Naive thymus-derived CD8-positive, alpha-beta T cell (primary cell): ENCODE measurements at regions not wholly inside any gene's neighbourhood (a gene's known extent, or its start where the extent isn't known, plus 50 kb on each side); places are given as distances from the start of the nearest gene placed in this dataset.

Experiments
- ATAC-seq, 2 donors: fragments of 150-1000 bp; cut with Tn5 transposase in 1 of 2; sonication (Bioruptor Pico), chemical (Tn5 transposase) in 1 of 2; 1 replicate in 1 of 2; 2 replicates in 1 of 2; pipeline ENCODE4 v1.10.0; 2021; ENCODE audit warnings: mild to moderate bottlenecking in 2 of 2, moderate library complexity in 2 of 2
- POLR2A ChIA-PET: fragments of 350-600 bp; sonication (Branson Sonifier 250); formaldehyde crosslinking; loops from one replicate; lab custom pipeline; 2021; ENCODE audit warnings: antibody characterized with exemption; lab: Charles Lee
- DNase-seq, 10 donors: peaks; one replicate each; pipeline versions ENCODE4 v3.0.0 to v3.0.0-alpha.2; 2020 to 2022
- H3K27ac Mint-ChIP-seq, 10 donors: one replicate each; pipeline ENCODE4 v1.8.0; 2020 to 2022; ENCODE audit warnings: mild to moderate bottlenecking in 10 of 10, mixed read lengths in 10 of 10, moderate library complexity in 4 of 10, inconsistent platforms in 1 of 10
- H3K27me3 Mint-ChIP-seq, 5 donors: one replicate each; pipeline ENCODE4 v1.8.0; 2021 to 2022; ENCODE audit warnings: mixed read lengths in 5 of 5
- H3K36me3 Mint-ChIP-seq, 3 donors: one replicate each; pipeline ENCODE4 v1.8.0; 2020 to 2022; ENCODE audit warnings: mixed read lengths in 3 of 3, mild to moderate bottlenecking in 2 of 3, inconsistent platforms in 1 of 3
- H3K4me1 Mint-ChIP-seq, 4 donors: one replicate each; pipeline ENCODE4 v1.8.0; 2021 to 2022; ENCODE audit warnings: mixed read lengths in 4 of 4
- H3K4me3 Mint-ChIP-seq, 10 donors: one replicate each; pipeline ENCODE4 v1.8.0; 2020 to 2022; ENCODE audit warnings: mild to moderate bottlenecking in 10 of 10, mixed read lengths in 10 of 10, moderate library complexity in 6 of 10, inconsistent platforms in 1 of 10
- H3K9me3 Mint-ChIP-seq, 9 donors: one replicate each; pipeline ENCODE4 v1.8.0; 2020 to 2022; ENCODE audit warnings: mixed read lengths in 9 of 9, mild to moderate bottlenecking in 3 of 9, inconsistent platforms in 1 of 9, moderate library complexity in 1 of 9

DNA sequence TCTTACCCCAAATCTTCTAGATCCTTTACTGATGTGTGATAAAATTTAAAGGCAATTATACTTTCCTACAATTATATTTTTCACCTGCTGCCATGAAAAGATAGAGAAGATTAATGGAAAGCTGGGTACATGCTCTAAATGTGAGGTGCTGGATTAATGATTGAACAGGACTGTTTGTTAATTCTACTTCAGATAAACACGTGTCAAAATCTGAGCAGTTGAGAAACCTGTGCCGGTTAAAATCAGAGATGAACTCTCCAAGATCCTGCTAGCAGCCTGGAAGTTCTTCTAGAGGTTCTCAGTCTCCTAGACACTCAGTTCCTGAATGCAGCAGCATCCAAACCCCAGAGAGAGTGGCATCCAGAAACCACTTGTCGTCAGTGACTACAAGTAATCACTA lies 69.2 kb downstream of the INHBA start:
- Mint-ChIP-seq H3K36me3 (no peaks in the 10 kb centered on the region), H3K4me1 (no peaks in the 10 kb centered on the region), H3K4me3 (no peak overlapping the region), H3K27me3 (no peaks in the 10 kb centered on the region), H3K27ac (no peak overlapping the region), H3K9me3 (peaks cover 0 to 3% (median 0%) of the 10 kb centered on the region in 9 donors)
- POLR2A ChIA-PET: no interaction called here
- DNase-seq (no peak), ATAC-seq (no peak)

DNA sequence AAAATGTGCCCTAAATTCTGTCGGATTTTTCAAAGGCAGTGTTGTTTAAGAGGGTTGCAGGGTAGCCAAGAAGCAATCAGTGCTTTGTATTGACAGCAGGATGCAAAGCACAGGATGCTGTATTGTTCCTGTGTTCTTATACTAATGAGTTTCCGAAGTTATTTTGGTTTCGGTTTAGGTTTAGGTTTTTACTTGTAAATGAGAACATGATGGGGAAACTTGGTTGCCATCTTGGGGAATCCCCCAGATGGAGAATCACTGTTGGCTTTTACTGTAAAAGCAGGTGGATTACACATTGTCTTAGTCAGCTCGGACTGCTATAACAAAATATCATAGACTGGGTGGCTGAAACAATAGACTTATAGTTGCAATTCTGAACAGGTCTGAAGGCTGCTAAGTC lies 72.1 kb downstream of the INHBA start:
- POLR2A ChIA-PET: no interaction called here
- Mint-ChIP-seq H3K27me3 (no peaks in the 10 kb centered on the region), H3K4me1 (no peaks in the 10 kb centered on the region), H3K27ac (no peak overlapping the region), H3K4me3 (no peak overlapping the region), H3K36me3 (no peaks in the 10 kb centered on the region), H3K9me3 (peaks cover 0 to 8% (median 0%) of the 10 kb centered on the region in 9 donors)
- DNase-seq (no peak), ATAC-seq (no peak)

DNA sequence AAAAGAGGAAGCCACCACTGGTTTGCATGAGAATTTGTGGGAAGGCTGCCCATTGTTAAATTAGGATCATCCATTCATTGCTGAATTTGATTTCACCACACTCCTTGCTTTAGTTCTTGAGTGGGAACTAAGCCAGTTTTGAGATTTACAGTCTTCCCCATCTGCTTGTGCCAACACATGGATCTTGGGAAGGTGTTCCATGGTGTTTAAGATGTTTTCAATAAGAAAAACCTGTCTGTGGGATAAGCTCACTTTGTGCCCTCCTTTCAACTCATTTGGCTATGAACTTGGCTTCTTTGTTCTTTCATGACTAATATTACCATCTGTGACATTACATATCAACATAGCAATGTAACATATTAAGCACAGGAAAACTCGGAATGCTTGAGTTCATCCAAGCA lies 73.2 kb downstream of the INHBA start:
- H3K9me3 Mint-ChIP-seq: peaks cover 0 to 9% (median 0%) of the 10 kb centered on the region in 9 donors
- no peak for ATAC-seq
- H3K27ac Mint-ChIP-seq: no peak overlapping the region
- DNase-seq: no peak
- POLR2A ChIA-PET: no interaction called here
- H3K4me1 Mint-ChIP-seq: no peaks in the 10 kb centered on the region
- no peaks in the 10 kb centered on the region for H3K36me3 Mint-ChIP-seq
- H3K4me3 Mint-ChIP-seq: no peak overlapping the region
- H3K27me3 Mint-ChIP-seq: peaks cover 0 to 1% (median 0%) of the 10 kb centered on the region in 5 donors

DNA sequence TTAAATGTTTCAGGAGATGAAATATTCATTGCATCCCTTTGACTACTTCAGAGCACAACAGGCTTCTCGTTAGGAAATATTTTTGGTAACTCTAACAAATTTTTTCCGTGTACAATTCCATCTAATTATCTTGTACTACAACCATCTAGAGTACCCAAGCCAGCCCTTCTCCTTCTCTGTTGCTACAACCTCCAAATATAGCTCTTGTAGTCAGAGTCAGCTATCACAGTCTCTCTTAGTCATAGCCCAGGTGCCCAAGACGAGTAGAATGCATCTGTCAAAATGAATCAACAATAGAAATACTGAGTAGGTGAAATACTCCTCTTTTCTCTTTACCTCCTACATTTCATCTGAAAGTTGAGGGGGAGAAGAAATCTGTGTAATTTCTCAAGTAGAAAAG lies 74.0 kb downstream of the INHBA start:
- no peaks in the 10 kb centered on the region for H3K4me1 Mint-ChIP-seq
- POLR2A ChIA-PET: no interaction called here
- H3K36me3 Mint-ChIP-seq: no peaks in the 10 kb centered on the region
- DNase-seq (no peak), ATAC-seq (no peak)
- H3K27ac Mint-ChIP-seq: no peak overlapping the region
- H3K9me3 Mint-ChIP-seq: peaks cover 0 to 9% (median 0%) of the 10 kb centered on the region in 9 donors
- peaks cover 0 to 1% (median 0%) of the 10 kb centered on the region in 5 donors for H3K27me3 Mint-ChIP-seq
- H3K4me3 Mint-ChIP-seq: no peak overlapping the region

DNA sequence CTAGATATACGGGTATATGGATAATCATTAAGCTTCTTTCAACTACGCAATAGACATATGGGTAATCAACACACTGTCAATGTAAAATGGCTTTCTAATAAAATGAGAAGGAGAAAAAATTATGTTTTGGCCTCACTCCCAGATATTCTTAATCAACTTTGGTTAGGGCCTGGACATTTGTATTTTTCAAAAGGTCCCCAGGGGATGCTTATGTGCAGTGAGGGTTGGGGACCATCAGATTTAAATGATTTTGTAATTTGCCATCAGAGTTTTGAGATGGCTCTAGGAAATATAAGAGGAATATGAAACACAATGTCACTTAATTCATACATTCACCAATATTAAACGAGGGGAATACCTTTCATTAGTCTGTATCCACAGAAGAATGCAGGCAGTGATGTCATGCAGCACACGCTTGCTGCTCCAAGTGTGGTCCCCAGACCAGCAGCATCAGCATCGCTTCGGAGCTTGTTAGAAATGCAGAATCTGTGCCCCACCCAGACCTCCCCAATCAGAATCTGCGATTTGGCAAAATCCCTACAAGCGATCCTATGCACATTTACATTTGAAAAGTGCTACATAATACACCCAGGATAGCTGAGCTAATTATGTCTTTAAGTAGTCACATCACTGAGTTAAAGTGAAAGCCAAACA lies 75.1 kb downstream of the INHBA start:
- H3K27ac Mint-ChIP-seq: no peak overlapping the region
- POLR2A ChIA-PET: no interaction called here
- no peaks in the 10 kb centered on the region for H3K4me1 Mint-ChIP-seq
- DNase-seq: no peak
- peaks cover 0 to 15% (median 0%) of the 10 kb centered on the region in 9 donors for H3K9me3 Mint-ChIP-seq
- H3K4me3 Mint-ChIP-seq: no peak overlapping the region
- H3K36me3 Mint-ChIP-seq: no peaks in the 10 kb centered on the region
- no peak for ATAC-seq
- peaks cover 0 to 1% (median 0%) of the 10 kb centered on the region in 5 donors for H3K27me3 Mint-ChIP-seq

DNA sequence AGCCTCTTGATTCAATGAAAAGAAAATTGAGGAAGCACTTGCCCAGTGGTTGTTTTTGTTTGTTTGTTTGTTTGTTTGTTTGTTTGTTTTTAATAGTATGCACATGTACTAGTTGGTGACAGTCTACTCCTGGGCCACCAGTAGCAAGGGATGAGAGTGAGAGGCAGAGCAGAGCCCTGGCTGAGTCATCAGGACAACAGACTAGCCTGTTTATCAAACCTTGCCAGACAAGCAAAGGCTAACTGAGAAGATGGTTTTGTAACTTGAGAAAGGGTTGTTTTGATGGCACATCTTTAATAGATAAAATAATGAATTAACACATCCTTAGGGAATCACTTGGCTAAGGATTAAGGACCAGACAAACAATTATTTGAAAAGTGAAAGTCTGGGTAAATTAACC lies 78.1 kb downstream of the INHBA start:
- ATAC-seq (no peak), DNase-seq (no peak)
- Mint-ChIP-seq H3K27me3 (peaks cover 0 to 11% (median 0%) of the 10 kb centered on the region in 5 donors), H3K9me3 (peaks cover 0 to 35% (median 3%) of the 10 kb centered on the region in 9 donors), H3K27ac (no peak overlapping the region), H3K4me3 (no peak overlapping the region), H3K36me3 (no peaks in the 10 kb centered on the region), H3K4me1 (no peaks in the 10 kb centered on the region)
- POLR2A ChIA-PET: no interaction called here

DNA sequence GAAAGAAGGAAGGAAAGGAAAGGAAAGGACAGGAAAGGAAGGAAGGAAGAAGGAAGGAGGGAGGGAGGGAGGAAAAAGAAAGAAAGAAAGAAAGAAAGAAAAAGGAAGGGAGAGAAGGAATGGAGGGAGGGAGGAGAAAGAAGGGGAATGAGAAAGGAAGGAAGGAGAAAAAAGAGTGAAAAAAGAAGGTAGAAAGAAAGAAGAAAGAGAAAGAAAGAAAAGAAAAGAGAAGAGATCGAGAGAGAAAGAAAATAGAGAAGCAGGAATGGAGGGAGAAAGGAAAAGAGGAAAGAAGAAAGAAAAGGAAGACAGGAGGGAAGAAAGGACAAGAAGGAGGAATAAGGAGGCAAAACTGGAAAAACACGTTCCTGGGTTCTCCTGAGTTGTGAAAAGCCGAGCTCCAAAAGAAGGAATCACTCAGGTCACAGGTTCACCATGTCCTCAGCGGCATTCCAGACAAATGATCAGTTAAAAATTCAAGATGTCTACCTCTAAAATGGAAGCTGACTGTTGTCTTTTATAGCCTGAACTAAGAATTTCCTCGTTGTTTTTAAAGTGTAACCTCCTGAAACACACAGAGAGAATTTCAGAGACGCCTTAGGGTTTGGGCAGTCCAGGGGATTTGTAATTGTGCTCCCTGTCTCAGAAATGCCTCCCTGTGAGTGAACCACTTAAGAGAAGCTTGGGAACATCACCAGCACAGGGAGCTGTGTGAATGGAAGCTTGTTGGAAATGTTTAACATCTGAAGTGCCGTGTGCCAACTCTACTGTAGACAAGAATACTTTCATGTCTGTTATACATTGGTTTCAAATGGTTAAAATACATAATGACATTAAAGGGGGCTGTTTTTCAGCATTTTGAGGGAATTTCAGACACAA lies 80.7 kb downstream of the INHBA start:
- POLR2A ChIA-PET: no interaction called here
- ATAC-seq (no peak), DNase-seq (no peak)
- peaks cover 0 to 35% (median 4%) of the 10 kb centered on the region in 9 donors for H3K9me3 Mint-ChIP-seq
- H3K4me1 Mint-ChIP-seq: no peaks in the 10 kb centered on the region
- no peaks in the 10 kb centered on the region for H3K36me3 Mint-ChIP-seq
- H3K4me3 Mint-ChIP-seq: no peak overlapping the region
- H3K27ac Mint-ChIP-seq: no peak overlapping the region
- peaks cover 0 to 11% (median 0%) of the 10 kb centered on the region in 5 donors for H3K27me3 Mint-ChIP-seq

DNA sequence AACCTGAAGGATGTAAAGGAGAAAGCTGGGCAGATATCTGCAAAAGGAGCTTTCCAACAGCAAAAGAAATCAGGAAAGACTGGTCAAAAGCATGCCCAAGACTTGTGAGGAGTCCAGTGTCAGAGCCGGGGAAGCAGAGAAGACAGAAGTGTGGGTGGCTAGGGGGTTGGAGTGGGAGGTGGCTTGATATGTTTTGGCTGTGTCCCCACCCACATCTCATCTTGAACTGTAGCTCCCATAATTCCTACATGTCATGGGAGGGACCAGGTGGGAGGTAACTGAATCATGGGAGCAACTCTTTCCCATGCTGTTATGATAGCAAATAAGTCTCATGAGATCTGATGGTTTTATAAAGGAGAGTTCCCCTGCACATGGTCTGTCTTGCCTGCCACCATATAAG lies 84.9 kb downstream of the INHBA start:
- Mint-ChIP-seq H3K4me1 (no peaks in the 10 kb centered on the region), H3K27me3 (peaks cover 0 to 14% (median 0%) of the 10 kb centered on the region in 5 donors), H3K9me3 (peaks cover 0 to 21% (median 5%) of the 10 kb centered on the region in 9 donors), H3K36me3 (no peaks in the 10 kb centered on the region), H3K4me3 (no peak overlapping the region), H3K27ac (no peak overlapping the region)
- DNase-seq (no peak), ATAC-seq (no peak)
- POLR2A ChIA-PET: no interaction called here

DNA sequence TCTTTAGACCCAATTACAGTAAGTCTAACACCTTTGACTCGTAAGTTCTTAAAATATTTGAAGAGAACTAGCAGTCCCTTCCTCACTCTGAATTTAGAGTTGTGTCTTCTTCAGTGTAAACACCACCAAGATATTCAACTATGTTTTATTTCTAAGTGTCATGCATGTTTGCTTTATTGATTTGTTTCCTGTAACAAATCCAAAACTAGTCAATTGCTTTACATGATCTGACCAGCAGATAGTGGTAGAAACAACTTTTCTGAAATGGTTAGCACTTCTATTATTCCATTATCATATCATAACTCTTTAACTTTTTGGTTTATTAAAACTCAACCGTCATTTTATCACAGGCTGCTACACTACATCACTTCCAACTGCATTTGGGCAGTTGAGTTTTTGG lies 90.1 kb downstream of the INHBA start:
- no peaks in the 10 kb centered on the region for H3K36me3 Mint-ChIP-seq
- H3K9me3 Mint-ChIP-seq: peaks cover 0 to 8% (median 2%) of the 10 kb centered on the region in 9 donors
- ATAC-seq: no peak
- H3K27ac Mint-ChIP-seq: no peak overlapping the region
- H3K27me3 Mint-ChIP-seq: peaks cover 0 to 3% (median 0%) of the 10 kb centered on the region in 5 donors
- POLR2A ChIA-PET: no interaction called here
- H3K4me1 Mint-ChIP-seq: no peaks in the 10 kb centered on the region
- no peak overlapping the region for H3K4me3 Mint-ChIP-seq
- no peak for DNase-seq

DNA sequence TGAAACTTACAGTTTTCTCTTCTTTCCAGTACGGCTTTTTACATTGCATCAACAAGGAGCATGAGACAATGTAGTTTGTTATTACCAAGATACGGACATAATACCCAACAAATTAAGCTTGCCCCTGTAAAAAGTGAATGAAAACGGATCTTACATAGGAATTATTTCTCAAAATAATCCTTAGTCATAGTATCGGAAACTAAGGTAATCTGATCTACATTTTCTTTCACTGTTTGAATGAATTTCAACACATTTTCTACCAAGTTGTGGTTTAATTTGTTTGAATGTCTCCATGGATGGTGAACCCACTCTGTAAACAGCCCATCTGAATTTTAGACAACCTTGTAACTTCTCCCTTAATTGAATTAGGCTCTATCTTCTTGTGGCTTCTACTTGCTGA lies 90.5 kb downstream of the INHBA start:
- Mint-ChIP-seq H3K27ac (no peak overlapping the region), H3K9me3 (peaks cover 0 to 8% (median 2%) of the 10 kb centered on the region in 9 donors), H3K4me3 (no peak overlapping the region), H3K27me3 (peaks cover 0 to 3% (median 0%) of the 10 kb centered on the region in 5 donors), H3K4me1 (no peaks in the 10 kb centered on the region), H3K36me3 (no peaks in the 10 kb centered on the region)
- no peak for ATAC-seq
- POLR2A ChIA-PET: no interaction called here
- DNase-seq: no peak

DNA sequence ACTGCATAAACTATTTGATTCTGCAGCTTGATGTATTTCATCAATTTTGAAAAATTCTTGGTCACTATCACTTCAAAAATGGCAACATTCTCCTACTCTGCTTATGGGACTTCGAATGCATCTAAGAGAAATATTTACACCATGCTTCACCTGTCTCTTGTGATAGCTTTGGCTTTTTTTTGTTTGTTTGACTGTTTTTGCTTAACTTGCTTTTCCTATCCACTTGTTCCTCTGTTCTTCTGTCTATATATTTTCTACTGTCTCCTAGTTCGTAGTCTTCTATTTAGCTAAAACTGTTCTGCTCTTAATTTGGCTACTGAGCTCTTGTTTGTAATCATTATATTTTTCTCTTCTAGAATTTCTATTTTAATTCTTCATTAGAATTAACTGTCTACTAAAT lies 94.4 kb downstream of the INHBA start:
- ATAC-seq: no peak
- no peaks in the 10 kb centered on the region for H3K4me1 Mint-ChIP-seq
- peaks cover 0 to 8% (median 2%) of the 10 kb centered on the region in 9 donors for H3K9me3 Mint-ChIP-seq
- POLR2A ChIA-PET: no interaction called here
- H3K4me3 Mint-ChIP-seq: no peak overlapping the region
- no peaks in the 10 kb centered on the region for H3K27me3 Mint-ChIP-seq
- H3K27ac Mint-ChIP-seq: no peak overlapping the region
- no peak for DNase-seq
- no peaks in the 10 kb centered on the region for H3K36me3 Mint-ChIP-seq

DNA sequence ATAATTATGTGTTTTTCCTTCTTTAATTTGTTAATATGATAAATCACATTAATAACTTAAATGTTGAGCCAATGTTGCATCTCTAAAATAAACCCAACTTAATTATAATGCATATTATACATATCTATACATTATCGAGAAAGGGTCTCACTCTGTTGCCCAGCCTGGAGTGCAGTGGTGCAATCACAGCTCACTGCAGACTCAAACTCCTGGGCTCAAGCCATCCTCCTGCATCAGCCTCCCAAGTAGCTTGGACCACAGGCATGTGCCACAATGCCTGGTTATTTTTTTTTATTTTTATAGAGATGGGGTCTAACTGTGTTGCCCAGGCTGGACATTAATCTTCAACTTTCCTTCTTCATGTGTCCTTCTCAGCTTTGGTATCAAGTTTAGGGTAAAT lies 98.9 kb downstream of the INHBA start:
- Mint-ChIP-seq H3K27ac (no peak overlapping the region), H3K4me3 (no peak overlapping the region), H3K27me3 (no peaks in the 10 kb centered on the region), H3K36me3 (no peaks in the 10 kb centered on the region), H3K9me3 (peaks cover 0 to 14% (median 3%) of the 10 kb centered on the region in 9 donors), H3K4me1 (no peaks in the 10 kb centered on the region)
- no peak for DNase-seq
- ATAC-seq: no peak
- POLR2A ChIA-PET: no interaction called here

DNA sequence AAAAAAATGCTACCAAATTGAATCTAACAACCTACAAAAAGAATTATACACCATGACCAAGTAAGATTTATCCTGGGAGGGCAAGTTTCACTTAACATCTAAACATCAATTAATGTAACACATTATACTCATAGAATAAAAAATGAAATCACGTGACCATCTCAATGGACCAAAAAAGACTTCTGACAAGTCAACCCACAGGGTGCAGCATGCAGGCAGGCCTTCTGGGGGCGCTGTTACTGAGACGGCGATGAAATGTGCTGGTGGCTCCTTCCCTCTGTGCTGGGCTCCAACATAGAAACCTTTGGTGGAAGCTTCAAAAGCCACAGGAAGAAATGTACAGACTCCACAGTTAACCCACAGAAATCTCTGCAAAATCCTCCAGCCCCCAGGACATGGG lies 103.1 kb downstream of the INHBA start:
- Mint-ChIP-seq H3K27ac (no peak overlapping the region), H3K36me3 (peaks cover 0 to 14% (median 0%) of the 10 kb centered on the region in 3 donors), H3K27me3 (no peaks in the 10 kb centered on the region), H3K4me1 (no peaks in the 10 kb centered on the region), H3K9me3 (peaks cover 6 to 44% (median 17%) of the 10 kb centered on the region in 9 donors), H3K4me3 (no peak overlapping the region)
- DNase-seq (no peak), ATAC-seq (no peak)
- POLR2A ChIA-PET: no interaction called here
